HG02763 (cell line): ENCODE measurements at regions not wholly inside any gene's neighbourhood (a gene's known extent, or its start where the extent isn't known, plus 50 kb on each side); places are given as distances from the start of the nearest gene placed in this dataset.

Experiments
- ATAC-seq: cut with Tn5 transposase; IDR thresholded peaks from one replicate; pipeline ENCODE4 v1.9.1; 2021; ENCODE audit warnings: mild to moderate bottlenecking, moderate library complexity; ENCODE audit not compliant: unreplicated experiment

GRCh38 chr4:187224560-187224959 lies 500.9 kb upstream of the FAT1 start:
- ATAC-seq: no peak

GRCh38 chr4:187227907-187228704 lies 504.4 kb upstream of the FAT1 start:
- ATAC-seq: no peak

- no peak for ATAC-seq
These were observed 508.5 kb upstream of the FAT1 start for GRCh38 chr4:187232196-187232595.

GRCh38 chr4:187232796-187233195 lies 509.1 kb upstream of the FAT1 start:
- no peak for ATAC-seq

- no peak for ATAC-seq
These were observed 512.0 kb upstream of the FAT1 start for GRCh38 chr4:187235456-187236170.

- ATAC-seq: no peak
These were observed 512.7 kb upstream of the FAT1 start for GRCh38 chr4:187236209-187236890.

- ATAC-seq: no peak
These were observed 515.0 kb upstream of the FAT1 start for GRCh38 chr4:187238646-187239045.

GRCh38 chr4:187251896-187252295 lies 528.2 kb upstream of the FAT1 start:
- no peak for ATAC-seq

GRCh38 chr4:187256897-187257296 lies 533.2 kb upstream of the FAT1 start:
- ATAC-seq: no peak

- ATAC-seq: no peak
These were observed 535.2 kb upstream of the FAT1 start for GRCh38 chr4:187258651-187259401.

GRCh38 chr4:187268940-187269339 lies 545.3 kb upstream of the FAT1 start:
- no peak for ATAC-seq

GRCh38 chr4:187270154-187270553 lies 546.5 kb upstream of the FAT1 start:
- no peak for ATAC-seq

GRCh38 chr4:187271848-187272247 lies 548.2 kb upstream of the FAT1 start:
- ATAC-seq: no peak

GRCh38 chr4:187274153-187274552 lies 550.5 kb upstream of the FAT1 start:
- ATAC-seq: no peak

GRCh38 chr4:187276736-187277408 lies 553.2 kb upstream of the FAT1 start:
- ATAC-seq: no peak

GRCh38 chr4:187283201-187283955 lies 559.7 kb upstream of the FAT1 start:
- ATAC-seq: no peak

GRCh38 chr4:187286525-187286924 lies 562.9 kb upstream of the FAT1 start:
- no peak for ATAC-seq

GRCh38 chr4:187289371-187289770 lies 565.7 kb upstream of the FAT1 start:
- ATAC-seq: no peak

GRCh38 chr4:187294861-187295260 lies 571.2 kb upstream of the FAT1 start:
- ATAC-seq: no peak

- no peak for ATAC-seq
These were observed 578.3 kb upstream of the FAT1 start for GRCh38 chr4:187301923-187302322.
